Endothelial cell of umbilical vein (primary cell): ENCODE measurements at regions not wholly inside any gene's neighbourhood (a gene's known extent, or its start where the extent isn't known, plus 50 kb on each side); places are given as distances from the start of the nearest gene placed in this dataset.

ENCODE experiments used
- BruUV-seq: library from RNA; stranded (reverse); fragments of 400-500 nt; replicated peaks from 2 replicates; lab custom pipeline; 2021; lab: Mats Ljungman, UMichigan
- CTCF ChIA-PET: fragments of 300-600, 350-600 bp; sonication (Branson Sonifier 250); formaldehyde crosslinking; loops from one replicate; lab custom pipeline; 2021; ENCODE audit warnings: antibody characterized with exemption, inconsistent platforms; lab: Charles Lee
- POLR2A ChIA-PET: fragments of 300-600, 350-600 bp; sonication (Branson Sonifier 250); formaldehyde crosslinking; loops from one replicate; lab custom pipeline; 2021; ENCODE audit warnings: antibody characterized with exemption, inconsistent platforms; lab: Charles Lee
- DNase-seq: peaks from one replicate; pipeline ENCODE4 v3.0.0-alpha.2; 2011; ENCODE audit warnings: low read depth, low spot score
- FAIRE-seq: peaks from 2 replicates; lab custom pipeline; 2011; peaks lifted over from hg19 to GRCh38; lab: Jason Lieb, UNC
- H2AFZ ChIP-seq: 2 replicates; pipeline ENCODE4 v1.6.0; 2012; ENCODE audit warnings: low read depth, low read length, control low read depth, inconsistent platforms
- H3K27ac ChIP-seq: 2 replicates; pipeline ENCODE4 v1.5.1; 2011; ENCODE audit warnings: low read depth, mild to moderate bottlenecking, control low read depth, low read length, moderate library complexity; ENCODE audit not compliant: insufficient read depth
- H3K27me3 ChIP-seq, 2 experiments: 2 replicates each; pipeline versions ENCODE4 v1.6.0 to v1.6.1; 2011; ENCODE audit warnings: low read length in 2 of 2, mixed read lengths in 1 of 2; ENCODE audit not compliant: control insufficient read depth in 2 of 2, insufficient read depth in 2 of 2
- H3K36me3 ChIP-seq, 2 experiments: 2 replicates in 1 of 2; 3 replicates in 1 of 2; pipeline ENCODE4 v1.5.1; 2011; ENCODE audit warnings: low read length in 2 of 2, mild to moderate bottlenecking in 1 of 2, moderate library complexity in 1 of 2; ENCODE audit not compliant: control insufficient read depth in 2 of 2, insufficient read depth in 2 of 2; ENCODE audit errors: extremely low read depth in 1 of 2
- H3K4me1 ChIP-seq: 3 replicates; pipeline ENCODE4 v1.5.1; 2011; ENCODE audit warnings: mild to moderate bottlenecking, low read length; ENCODE audit not compliant: control insufficient read depth, insufficient read depth; ENCODE audit errors: extremely low read depth
- H3K4me2 ChIP-seq: 2 replicates; pipeline ENCODE4 v1.6.1; 2011; ENCODE audit warnings: low read length, control low read depth, mixed read lengths; ENCODE audit not compliant: insufficient read depth
- H3K4me3 ChIP-seq, 3 experiments: fragments of 200-600 bp in 1 of 3; sonication (generic), shearing (Covaris generic) in 1 of 3; replicated peaks in 1 of 3; 2 replicates each; pipeline ENCODE4 v1.5.1; 2011 to 2016; ENCODE audit warnings: control low read depth in 3 of 3, low read length in 3 of 3, mild to moderate bottlenecking in 2 of 3, inconsistent platforms in 1 of 3, low read depth in 1 of 3, moderate library complexity in 1 of 3; ENCODE audit not compliant: insufficient read depth in 1 of 3
- H3K79me2 ChIP-seq: 2 replicates; pipeline ENCODE4 v1.6.0; 2012; ENCODE audit warnings: low read length, inconsistent platforms; ENCODE audit not compliant: control insufficient read depth, insufficient read depth
- H3K9ac ChIP-seq: replicated peaks from 2 replicates; pipeline ENCODE3; 2011; ENCODE audit warnings: low read length, control low read depth; ENCODE audit not compliant: insufficient read depth; ENCODE audit errors: extremely low read depth
- H3K9me1 ChIP-seq: replicated peaks from 3 replicates; pipeline ENCODE4 v1.6.0; 2011; ENCODE audit warnings: mild to moderate bottlenecking, low read length; ENCODE audit not compliant: control insufficient read depth, insufficient read depth; ENCODE audit errors: extremely low read depth
- H3K9me3 ChIP-seq: replicated peaks from 2 replicates; pipeline ENCODE4 v1.5.1; 2012; ENCODE audit warnings: low read length, inconsistent platforms; ENCODE audit not compliant: control insufficient read depth, insufficient read depth
- H4K20me1 ChIP-seq: replicated peaks from 2 replicates; pipeline ENCODE3; 2011; ENCODE audit warnings: mild to moderate bottlenecking, low read length; ENCODE audit not compliant: control insufficient read depth, insufficient read depth; ENCODE audit errors: extremely low read depth
- CTCF ChIP-seq, 2 donors: IDR thresholded peaks; 1 replicate in 1 of 2; 2 replicates in 1 of 2; pipeline ENCODE4 v1.5.1; 2011; ENCODE audit warnings: low read length in 2 of 2, mild to moderate bottlenecking in 2 of 2, moderate library complexity in 2 of 2, control low read depth in 1 of 2, inconsistent platforms in 1 of 2, low read depth in 1 of 2; ENCODE audit not compliant: insufficient read depth in 1 of 2; ENCODE audit errors: extremely low read depth in 1 of 2
- EZH2 ChIP-seq: IDR thresholded peaks from 2 replicates; pipeline ENCODE4 v1.6.1; 2012; ENCODE audit warnings: borderline replicate concordance, low read depth, mild to moderate bottlenecking, moderate library complexity, low read length, inconsistent platforms; ENCODE audit not compliant: severe bottlenecking
- FOS ChIP-seq: IDR thresholded peaks from 2 replicates; pipeline ENCODE4 v1.6.1; 2011; ENCODE audit warnings: mild to moderate bottlenecking, low read length, moderate library complexity, borderline replicate concordance; ENCODE audit not compliant: insufficient read depth
- GATA2 ChIP-seq: IDR thresholded peaks from 2 replicates; pipeline ENCODE4 v1.7.0; 2011; ENCODE audit warnings: low read depth, mild to moderate bottlenecking, moderate library complexity, mixed read lengths, low read length; ENCODE audit not compliant: insufficient read length, insufficient read depth
- JUN ChIP-seq: IDR thresholded peaks from 2 replicates; pipeline ENCODE4 v1.6.1; 2011; ENCODE audit warnings: borderline replicate concordance, low read depth; ENCODE audit not compliant: insufficient read length, insufficient read depth
- MAX ChIP-seq: IDR thresholded peaks from 2 replicates; pipeline ENCODE4 v1.6.1; 2011; ENCODE audit not compliant: insufficient read depth, insufficient read length
- MYC ChIP-seq: IDR thresholded peaks from one replicate; pipeline ENCODE4 v1.6.1; 2011; ENCODE audit warnings: mild to moderate bottlenecking, low read depth, low read length
- POLR2A ChIP-seq: IDR thresholded peaks from 2 replicates; pipeline ENCODE4 v1.6.1; 2012; ENCODE audit warnings: low read depth, mild to moderate bottlenecking, control low read depth, low read length
- POLR2AphosphoS5 ChIP-seq: IDR thresholded peaks from 2 replicates; pipeline ENCODE4 v1.6.1; 2012; ENCODE audit warnings: low read depth, mild to moderate bottlenecking, control low read depth, low read length, moderate library complexity; ENCODE audit not compliant: insufficient read depth
- dilution Hi-C: fragments of 300-500 bp; cut with MboI; formaldehyde crosslinking; loops from one replicate; pipeline ENCODE4 v1.15.0; 2019; ENCODE audit warnings: low sequenced_read_pairs; ENCODE audit not compliant: extremely low pct_ligation_motif_present
- intact Hi-C: fragments of 100-400 bp; cut with micrococcal nuclease; formaldehyde crosslinking; loops from one replicate; pipeline ENCODE4 v1.10.0; 2022

GRCh38 chr11:116596346-116597260 lies 176.2 kb downstream of the BUD13 start:
- intact Hi-C loops = no loop called here
- Histone ChIP-seq H3K79me2 (no peaks in the 10 kb centered on the region), H3K4me2 (no peak overlapping the region), H3K9me3 (no peaks in the 10 kb centered on the region), H3K27ac (no peak overlapping the region), H4K20me1 (no peaks in the 10 kb centered on the region), H3K9ac (no peak overlapping the region), H3K9me1 (no peaks in the 10 kb centered on the region), H3K27me3 (peaks cover 0 to 9% of the 10 kb centered on the region in 2 experiments), H3K4me3 (no peak overlapping the region), H3K4me1 (peaks cover 7% of the 10 kb centered on the region), H3K36me3 (no peaks in the 10 kb centered on the region), H2AFZ (no peak overlapping the region)
- FAIRE-seq (no peak), DNase-seq (no peak)
- BruUV-seq = no TSS peak
- ChIA-PET POLR2A (no interaction called here), CTCF (no interaction called here)
- no peak for TF ChIP-seq POLR2A
- TF ChIP-seq JUN = no peak
- TF ChIP-seq FOS = no peak
- no peak for TF ChIP-seq MYC
- no peak for TF ChIP-seq GATA2
- no peak for TF ChIP-seq CTCF (IDR thresholded peaks at IDR 0.05; ENCODE audit: extremely low read depth in 1 of 2, insufficient read depth in 1 of 2, low read depth in 1 of 2, low read length in 2 of 2)
- no peak for TF ChIP-seq MAX
- no peak for TF ChIP-seq EZH2
- TF ChIP-seq POLR2AphosphoS5 = no peak
- dilution Hi-C loops = no loop called here
